Gastroesophageal sphincter (tissue), 4 donors: ENCODE measurements at regions not wholly inside any gene's neighbourhood (a gene's known extent, or its start where the extent isn't known, plus 50 kb on each side); places are given as distances from the start of the nearest gene placed in this dataset.

Experiments
- ATAC-seq: fragments of 150-250 bp; one replicate; pipeline ENCODE4 v1.9.1; 2016; ENCODE audit warnings: mild to moderate bottlenecking, moderate library complexity
- H3K27ac ChIP-seq, 4 donors: fragments of 200-600 bp; sonication (generic) in 3 of 4; 1 replicate in 3 of 4; 2 replicates in 1 of 4; pipeline ENCODE4 v1.5.1; 2016 to 2019
- H3K27me3 ChIP-seq: fragments of 200-600 bp; sonication (generic); one replicate; pipeline ENCODE4 v1.5.1; 2019
- H3K36me3 ChIP-seq, 2 donors: fragments of 200-600 bp; sonication (generic); one replicate each; pipeline ENCODE4 v1.5.1; 2019; ENCODE audit warnings: control low read depth in 1 of 2
- H3K4me1 ChIP-seq, 3 donors: fragments of 200-600 bp; sonication (generic); 1 replicate in 2 of 3; 2 replicates in 1 of 3; pipeline ENCODE4 v1.5.1; 2016 to 2019; ENCODE audit warnings: control low read depth in 2 of 3
- H3K4me3 ChIP-seq, 2 donors: fragments of 200-600 bp; sonication (generic); one replicate each; pipeline ENCODE4 v1.5.1; 2019; ENCODE audit warnings: mild to moderate bottlenecking in 1 of 2, moderate library complexity in 1 of 2
- H3K9me3 ChIP-seq, 3 donors: fragments of 200-600 bp; sonication (generic); one replicate each; pipeline ENCODE4 v1.5.1; 2017 to 2019; ENCODE audit warnings: control low read depth in 2 of 3
- CTCF ChIP-seq, 4 experiments: fragments of 200-600 bp in 2 of 4; fragments of 450-650 bp in 2 of 4; sonication (generic) in 1 of 4; IDR thresholded peaks; one replicate each; pipeline ENCODE4 v1.5.1; 2017 to 2019; ENCODE audit warnings: antibody characterized with exemption in 4 of 4, mild to moderate bottlenecking in 2 of 4, moderate library complexity in 2 of 4
- EP300 ChIP-seq: sonication (generic); formaldehyde crosslinking; IDR thresholded peaks from one replicate; pipeline ENCODE4 v1.6.1; 2017; ENCODE audit warnings: antibody characterized with exemption, mild to moderate bottlenecking
- POLR2A ChIP-seq, 2 donors: fragments of 450-650 bp; IDR thresholded peaks; one replicate each; pipeline ENCODE4 v1.6.1; 2017; ENCODE audit warnings: antibody characterized with exemption in 2 of 2, mild to moderate bottlenecking in 2 of 2, moderate library complexity in 1 of 2
- POLR2AphosphoS5 ChIP-seq: sonication (generic); formaldehyde crosslinking; IDR thresholded peaks from one replicate; pipeline ENCODE4 v1.6.1; 2017; ENCODE audit warnings: antibody characterized with exemption
- WGBS, 2 donors: methylation state at CpG; one replicate each; pipeline ENCODE4 v1.1.5; 2018; ENCODE audit warnings: low coverage in 1 of 2; 5-methylcytosine and 5-hydroxymethylcytosine counted together

GRCh38 chr1:221435504-221435904 is 306.4 kb downstream of the DUSP10 start:
- Histone ChIP-seq H3K4me1 (peaks cover 9 to 20% (median 11%) of the 10 kb centered on the region in 3 donors), H3K9me3 (no peaks in the 10 kb centered on the region), H3K4me3 (no peak overlapping the region), H3K27me3 (no peaks in the 10 kb centered on the region), H3K27ac (peak overlapping the region in 2 of 4 donors; percentile 44 to 45), H3K36me3 (no peaks in the 10 kb centered on the region)
- peak; percentile 85 for ATAC-seq
- TF ChIP-seq CTCF (IDR thresholded peaks at IDR 0.05) (peak; percentile 93 to 98 (median 96)), POLR2A (IDR thresholded peaks at IDR 0.05) (no peak), POLR2AphosphoS5 (peak; percentile 23), EP300 (no peak)

- Histone ChIP-seq H3K4me3 (no peak overlapping the region), H3K36me3 (no peaks in the 10 kb centered on the region)
Observed at GRCh38 chr1:221437171-221437570, 304.7 kb downstream of the DUSP10 start.

GRCh38 chr1:221437926-221438325 is 304.0 kb downstream of the DUSP10 start:
- 87 to 92% methylated on average over 5 of the region's 5 CpGs for WGBS, 2 donors
- no peak for TF ChIP-seq POLR2AphosphoS5
- no peak for TF ChIP-seq POLR2A (IDR thresholded peaks at IDR 0.05)
- no peak for TF ChIP-seq CTCF (IDR thresholded peaks at IDR 0.05)
- TF ChIP-seq EP300: no peak
- no peaks in the 10 kb centered on the region for H3K36me3 ChIP-seq
- H3K9me3 ChIP-seq: no peaks in the 10 kb centered on the region
- no peak overlapping the region for H3K27ac ChIP-seq
- H3K4me3 ChIP-seq: no peak overlapping the region
- no peaks in the 10 kb centered on the region for H3K27me3 ChIP-seq
- ATAC-seq: no peak
- peaks cover 9 to 41% (median 20%) of the 10 kb centered on the region in 3 donors for H3K4me1 ChIP-seq

More at GRCh38 chr1:221437171-221437570, 304.7 kb downstream of the DUSP10 start:
- peaks cover 9 to 37% (median 20%) of the 10 kb centered on the region in 3 donors for H3K4me1 ChIP-seq
- ATAC-seq: no peak
- no peaks in the 10 kb centered on the region for H3K27me3 ChIP-seq
- WGBS, 2 donors: 92 to 100% methylated on average over 1 to 2 of the region's 2 CpGs
- no peak overlapping the region for H3K27ac ChIP-seq
- H3K9me3 ChIP-seq: no peaks in the 10 kb centered on the region
- TF ChIP-seq POLR2A (IDR thresholded peaks at IDR 0.05): no peak
- no peak for TF ChIP-seq POLR2AphosphoS5
- no peak for TF ChIP-seq EP300

- WGBS, 2 donors: 59 to 67% methylated on average over 4 of the region's 4 CpGs
- TF ChIP-seq CTCF (IDR thresholded peaks at IDR 0.05): no peak
- no peak for TF ChIP-seq POLR2AphosphoS5
- TF ChIP-seq POLR2A (IDR thresholded peaks at IDR 0.05): no peak
- TF ChIP-seq EP300: no peak
- Histone ChIP-seq H3K4me1 (peaks cover 9 to 52% (median 23%) of the 10 kb centered on the region in 3 donors), H3K27me3 (no peaks in the 10 kb centered on the region), H3K27ac (peak overlapping the region; percentile 52 to 92 (median 77)), H3K4me3 (no peak overlapping the region), H3K9me3 (no peaks in the 10 kb centered on the region), H3K36me3 (no peaks in the 10 kb centered on the region)
- no peak for ATAC-seq
Observed at GRCh38 chr1:221439008-221439746, 302.7 kb downstream of the DUSP10 start.

- peaks cover 9 to 55% (median 26%) of the 10 kb centered on the region in 3 donors for H3K4me1 ChIP-seq
- no peaks in the 10 kb centered on the region for H3K9me3 ChIP-seq
- no peaks in the 10 kb centered on the region for H3K27me3 ChIP-seq
- ATAC-seq: no peak
- H3K36me3 ChIP-seq: no peaks in the 10 kb centered on the region
- H3K4me3 ChIP-seq: no peak overlapping the region
- peak overlapping the region; percentile 73 to 92 (median 80) for H3K27ac ChIP-seq
- WGBS, 2 donors: 18 to 30% methylated on average over 4 of the region's 4 CpGs
- TF ChIP-seq CTCF (IDR thresholded peaks at IDR 0.05) (no peak), POLR2A (IDR thresholded peaks at IDR 0.05) (no peak), EP300 (no peak), POLR2AphosphoS5 (peak; percentile 29)
Observed at GRCh38 chr1:221439747-221440501, 302.0 kb downstream of the DUSP10 start.
